H9 (cell line): ENCODE measurements at regions not wholly inside any gene's neighbourhood (a gene's known extent, or its start where the extent isn't known, plus 50 kb on each side); places are given as distances from the start of the nearest gene placed in this dataset.

Source experiments
- DNase-seq: peaks from one replicate; pipeline ENCODE4 v3.0.0-alpha.2; 2017
- H2AFZ ChIP-seq: one replicate; pipeline ENCODE4 v1.6.1; 2013; ENCODE audit warnings: mild to moderate bottlenecking, low read length, control low read depth, moderate library complexity
- H2AK5ac ChIP-seq: 2 replicates; pipeline ENCODE4 v1.6.1; 2013; ENCODE audit warnings: low read length, control low read depth, mixed read lengths; ENCODE audit not compliant: insufficient read length
- H2BK120ac ChIP-seq: one replicate; pipeline ENCODE4 v1.6.1; 2013; ENCODE audit warnings: low read depth, mild to moderate bottlenecking, low read length, control low read depth, inconsistent platforms; ENCODE audit not compliant: poor library complexity, severe bottlenecking
- H2BK12ac ChIP-seq: 2 replicates; pipeline ENCODE4 v1.6.1; 2013; ENCODE audit warnings: low read length, control low read depth, mixed read lengths, low read depth; ENCODE audit not compliant: insufficient read length
- H2BK15ac ChIP-seq: 2 replicates; pipeline ENCODE4 v1.6.1; 2013; ENCODE audit warnings: low read depth, low read length, control low read depth
- H2BK20ac ChIP-seq: one replicate; pipeline ENCODE4 v1.6.1; 2013; ENCODE audit warnings: low read depth, mild to moderate bottlenecking, low read length, control low read depth, inconsistent platforms; ENCODE audit not compliant: poor library complexity, severe bottlenecking
- H2BK5ac ChIP-seq: 2 replicates; pipeline ENCODE4 v1.6.1; 2013; ENCODE audit warnings: low read length, control low read depth, mixed read lengths; ENCODE audit not compliant: insufficient read length
- H3K14ac ChIP-seq: 2 replicates; pipeline ENCODE4 v1.6.1; 2013; ENCODE audit warnings: low read length, control low read depth; ENCODE audit not compliant: insufficient read depth
- H3K18ac ChIP-seq: 2 replicates; pipeline ENCODE4 v1.6.1; 2013; ENCODE audit warnings: low read depth, mild to moderate bottlenecking, mixed read lengths, low read length, control low read depth; ENCODE audit not compliant: insufficient read length
- H3K23ac ChIP-seq: 2 replicates; pipeline ENCODE4 v1.6.1; 2013; ENCODE audit warnings: low read length, control low read depth, mixed read lengths, low read depth; ENCODE audit not compliant: insufficient read length
- H3K23me2 ChIP-seq: 2 replicates; pipeline ENCODE4 v1.6.1; 2013; ENCODE audit warnings: low read depth, mild to moderate bottlenecking, mixed read lengths, low read length, control low read depth; ENCODE audit not compliant: insufficient read length, poor library complexity, severe bottlenecking
- H3K27ac ChIP-seq: 2 replicates; pipeline ENCODE4 v1.5.1; 2013; ENCODE audit warnings: low read length, control low read depth, mixed read lengths, low read depth; ENCODE audit not compliant: insufficient read length
- H3K27me3 ChIP-seq: 2 replicates; pipeline ENCODE4 v1.6.1; 2013; ENCODE audit warnings: low read length, control low read depth, inconsistent platforms; ENCODE audit not compliant: insufficient read depth
- H3K4ac ChIP-seq: 2 replicates; pipeline ENCODE4 v1.6.1; 2013; ENCODE audit warnings: low read depth, mild to moderate bottlenecking, control low read depth, inconsistent platforms, low read length, moderate library complexity
- H3K4me1 ChIP-seq: 2 replicates; pipeline ENCODE4 v1.6.1; 2013; ENCODE audit warnings: low read length, control low read depth, inconsistent platforms; ENCODE audit not compliant: insufficient read depth
- H3K4me2 ChIP-seq: 2 replicates; pipeline ENCODE4 v1.6.1; 2013; ENCODE audit warnings: low read length, control low read depth, mixed read lengths; ENCODE audit not compliant: insufficient read length, insufficient read depth
- H3K56ac ChIP-seq: 2 replicates; pipeline ENCODE4 v1.6.1; 2013; ENCODE audit warnings: low read depth, mild to moderate bottlenecking, mixed read lengths, low read length, control low read depth; ENCODE audit not compliant: insufficient read length
- H3K79me1 ChIP-seq: 2 replicates; pipeline ENCODE4 v1.6.1; 2013; ENCODE audit warnings: low read depth, mild to moderate bottlenecking, moderate library complexity, low read length, control low read depth, inconsistent platforms; ENCODE audit not compliant: insufficient read depth, poor library complexity, severe bottlenecking
- H3K79me2 ChIP-seq: 2 replicates; pipeline ENCODE4 v1.6.1; 2013; ENCODE audit warnings: low read length, control low read depth, inconsistent platforms; ENCODE audit not compliant: insufficient read depth
- H3K9ac ChIP-seq: 2 replicates; pipeline ENCODE4 v1.6.1; 2013; ENCODE audit warnings: low read length, control low read depth, mixed read lengths; ENCODE audit not compliant: insufficient read length; ENCODE audit errors: extremely low read depth
- H3K9me3 ChIP-seq: one replicate; pipeline ENCODE4 v1.6.1; 2013; ENCODE audit warnings: low read depth, low read length, inconsistent platforms; ENCODE audit not compliant: control insufficient read depth
- H3T11ph ChIP-seq: one replicate; pipeline ENCODE4 v1.6.1; 2013; ENCODE audit warnings: mild to moderate bottlenecking, low read length, control low read depth, inconsistent platforms
- H4K20me1 ChIP-seq: one replicate; pipeline ENCODE4 v1.6.1; 2013; ENCODE audit not compliant: control insufficient read depth, insufficient read length, insufficient read depth
- H4K5ac ChIP-seq: 2 replicates; pipeline ENCODE4 v1.6.1; 2013; ENCODE audit warnings: low read depth, mild to moderate bottlenecking, mixed read lengths, low read length, control low read depth; ENCODE audit not compliant: insufficient read length
- H4K8ac ChIP-seq: replicated peaks from 2 replicates; pipeline ENCODE4 v1.6.1; 2013; ENCODE audit warnings: low read length, control low read depth, mixed read lengths, low read depth; ENCODE audit not compliant: insufficient read length
- H4K91ac ChIP-seq: 2 replicates; pipeline ENCODE4 v1.6.1; 2013; ENCODE audit warnings: low read depth, mild to moderate bottlenecking, moderate library complexity, mixed read lengths, low read length, control low read depth; ENCODE audit not compliant: insufficient read length
- H3K27ac Mint-ChIP-seq, 3 experiments: 2 replicates in 2 of 3; 3 replicates in 1 of 3; pipeline ENCODE4 v1.8.0; 2020 to 2021; ENCODE audit warnings: mixed read lengths in 3 of 3, mild to moderate bottlenecking in 1 of 3, moderate library complexity in 1 of 3
- H3K27me3 Mint-ChIP-seq: 2 replicates; pipeline ENCODE4 v1.8.0; 2021; ENCODE audit warnings: low read depth, mild to moderate bottlenecking, moderate library complexity, mixed read lengths
- H3K36me3 Mint-ChIP-seq, 3 experiments: 2 replicates in 2 of 3; 3 replicates in 1 of 3; pipeline ENCODE4 v1.8.0; 2020 to 2021; ENCODE audit warnings: low read depth in 3 of 3, mixed read lengths in 3 of 3; ENCODE audit not compliant: insufficient read depth in 1 of 3
- H3K4me1 Mint-ChIP-seq, 2 experiments: 2 replicates each; pipeline ENCODE4 v1.8.0; 2020; ENCODE audit warnings: mixed read lengths in 2 of 2
- H3K4me3 Mint-ChIP-seq, 2 experiments: 2 replicates in 1 of 2; 3 replicates in 1 of 2; pipeline ENCODE4 v1.8.0; 2020 to 2021; ENCODE audit warnings: mild to moderate bottlenecking in 2 of 2, mixed read lengths in 2 of 2, moderate library complexity in 1 of 2
- H3K9me3 Mint-ChIP-seq, 2 experiments: 2 replicates in 1 of 2; 3 replicates in 1 of 2; pipeline ENCODE4 v1.8.0; 2020; ENCODE audit warnings: mild to moderate bottlenecking in 2 of 2, mixed read lengths in 2 of 2, moderate library complexity in 1 of 2
- WGBS: extraction: QIAGEN DNeasy Blood & Tissue Kit; methylation state at CpG from one replicate; pipeline ENCODE4 v1.1.7; 2013; ENCODE audit warnings: missing lambda C conversion rate, low lambda C conversion rate, mixed read lengths; ENCODE audit not compliant: insufficient read length; ENCODE audit errors: extremely low coverage; 5-methylcytosine and 5-hydroxymethylcytosine counted together
- TF ChIP-seq, protein P1 (sequence below): fragments of 200-600 bp; sonication (generic); conservative IDR thresholded peaks from 3 replicates; pipeline ENCODE4 v1.8.0; 2021; ENCODE audit warnings: antibody characterized with exemption, mild to moderate bottlenecking

DNA sequence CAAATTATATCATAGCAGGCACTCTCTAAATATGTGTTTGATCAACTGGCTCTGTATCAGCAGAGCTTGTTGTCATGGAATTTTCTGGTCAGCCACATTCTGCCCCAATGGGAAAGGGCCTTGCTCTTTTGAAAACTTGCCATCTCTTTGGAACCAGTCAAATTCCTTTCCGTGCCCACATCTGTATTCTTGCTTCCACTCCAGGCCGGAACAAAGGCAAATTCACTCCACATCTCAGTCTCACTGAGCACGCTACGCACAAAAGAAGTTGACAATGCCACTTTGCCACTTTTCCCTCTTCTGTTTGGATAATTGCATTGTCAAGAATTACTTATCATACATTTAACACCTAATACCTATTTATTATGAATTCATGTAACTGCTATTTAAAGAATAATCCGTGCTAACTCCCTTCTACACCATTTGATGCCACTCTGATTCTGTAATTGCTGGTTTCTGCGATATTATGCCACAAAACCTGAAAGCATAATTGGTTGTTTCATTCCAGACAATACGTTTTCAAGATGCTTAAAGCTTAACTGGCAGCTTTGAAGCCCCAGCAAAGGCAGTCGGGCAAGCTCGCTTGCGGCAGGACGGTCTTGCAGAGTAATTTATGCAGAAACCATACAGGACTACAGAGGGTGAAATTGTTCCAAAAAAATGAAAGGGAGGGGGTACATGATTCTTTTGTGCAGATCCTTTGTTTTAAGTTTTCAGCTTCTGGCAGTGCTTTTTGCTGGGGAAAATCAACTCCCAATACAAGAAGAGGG is 277.7 kb downstream of the MSX2 start:
- no peaks in the 10 kb centered on the region for H3K79me2 ChIP-seq
- no peaks in the 10 kb centered on the region for H4K20me1 ChIP-seq
- no peak overlapping the region for H4K8ac ChIP-seq
- TF ChIP-seq, protein P1, sequence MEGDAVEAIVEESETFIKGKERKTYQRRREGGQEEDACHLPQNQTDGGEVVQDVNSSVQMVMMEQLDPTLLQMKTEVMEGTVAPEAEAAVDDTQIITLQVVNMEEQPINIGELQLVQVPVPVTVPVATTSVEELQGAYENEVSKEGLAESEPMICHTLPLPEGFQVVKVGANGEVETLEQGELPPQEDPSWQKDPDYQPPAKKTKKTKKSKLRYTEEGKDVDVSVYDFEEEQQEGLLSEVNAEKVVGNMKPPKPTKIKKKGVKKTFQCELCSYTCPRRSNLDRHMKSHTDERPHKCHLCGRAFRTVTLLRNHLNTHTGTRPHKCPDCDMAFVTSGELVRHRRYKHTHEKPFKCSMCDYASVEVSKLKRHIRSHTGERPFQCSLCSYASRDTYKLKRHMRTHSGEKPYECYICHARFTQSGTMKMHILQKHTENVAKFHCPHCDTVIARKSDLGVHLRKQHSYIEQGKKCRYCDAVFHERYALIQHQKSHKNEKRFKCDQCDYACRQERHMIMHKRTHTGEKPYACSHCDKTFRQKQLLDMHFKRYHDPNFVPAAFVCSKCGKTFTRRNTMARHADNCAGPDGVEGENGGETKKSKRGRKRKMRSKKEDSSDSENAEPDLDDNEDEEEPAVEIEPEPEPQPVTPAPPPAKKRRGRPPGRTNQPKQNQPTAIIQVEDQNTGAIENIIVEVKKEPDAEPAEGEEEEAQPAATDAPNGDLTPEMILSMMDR, result no peak
- H4K91ac ChIP-seq, result no peak overlapping the region
- H3K56ac ChIP-seq, result no peak overlapping the region
- H2AK5ac ChIP-seq, result no peak overlapping the region
- H3K27ac Mint-ChIP-seq, result no peak overlapping the region; a peak in 1 of 7 replicates
- no peak overlapping the region for H2BK20ac ChIP-seq
- H4K5ac ChIP-seq, result no peak overlapping the region
- H3K36me3 Mint-ChIP-seq, result peaks cover 5 to 14% (median 6%) of the 10 kb centered on the region in 3 experiments; a peak in 3 of 7 replicates
- H2BK5ac ChIP-seq, result no peak overlapping the region
- peaks cover 13 to 14% of the 10 kb centered on the region in 2 experiments for H3K9me3 Mint-ChIP-seq
- peaks cover 3 to 4% of the 10 kb centered on the region in 2 experiments for H3K4me1 Mint-ChIP-seq
- H3K18ac ChIP-seq, result no peak overlapping the region
- no peak overlapping the region for H2AFZ ChIP-seq
- H3K27me3 Mint-ChIP-seq, result peaks cover 17% of the 10 kb centered on the region
- no peak overlapping the region for H3K9ac ChIP-seq
- no peaks in the 10 kb centered on the region for H3K4me1 ChIP-seq
- no peaks in the 10 kb centered on the region for H3K9me3 ChIP-seq
- H3K4me3 Mint-ChIP-seq, result no peak overlapping the region
- H3K23me2 ChIP-seq, result no peaks in the 10 kb centered on the region
- H3K14ac ChIP-seq, result no peak overlapping the region
- H2BK12ac ChIP-seq, result no peak overlapping the region
- H3T11ph ChIP-seq, result no peak overlapping the region
- no peaks in the 10 kb centered on the region for H3K27me3 ChIP-seq
- no peak overlapping the region for H2BK15ac ChIP-seq
- no peak overlapping the region for H3K4me2 ChIP-seq
- WGBS, result no CpG with 5 or more reads among the region's 11 CpGs
- H3K23ac ChIP-seq, result no peak overlapping the region
- H3K79me1 ChIP-seq, result no peaks in the 10 kb centered on the region
- H3K27ac ChIP-seq, result no peak overlapping the region
- no peak overlapping the region for H2BK120ac ChIP-seq
- no peak for DNase-seq
- H3K4ac ChIP-seq, result no peak overlapping the region
